Stimulated activated CD4-positive, alpha-beta T cell treated with anti-CD3 and anti-CD28 coated beads, Interleukin-15, amount 100 ng/mL, for 48 hours (primary cell): ENCODE measurements at regions not wholly inside any gene's neighbourhood (a gene's known extent, or its start where the extent isn't known, plus 50 kb on each side); places are given as distances from the start of the nearest gene placed in this dataset.

Experiments used
- DNase-seq, 2 donors: peaks; one replicate each; pipeline ENCODE4 v3.0.0-alpha.2; 2020; ENCODE audit warnings: low read depth in 2 of 2

GRCh38 chr10:58885146-58885545 lies 291.3 kb upstream of the PHYHIPL start:
- no peak for DNase-seq

- DNase-seq: no peak
These were observed 290.6 kb upstream of the PHYHIPL start for GRCh38 chr10:58885686-58886345.

DNA sequence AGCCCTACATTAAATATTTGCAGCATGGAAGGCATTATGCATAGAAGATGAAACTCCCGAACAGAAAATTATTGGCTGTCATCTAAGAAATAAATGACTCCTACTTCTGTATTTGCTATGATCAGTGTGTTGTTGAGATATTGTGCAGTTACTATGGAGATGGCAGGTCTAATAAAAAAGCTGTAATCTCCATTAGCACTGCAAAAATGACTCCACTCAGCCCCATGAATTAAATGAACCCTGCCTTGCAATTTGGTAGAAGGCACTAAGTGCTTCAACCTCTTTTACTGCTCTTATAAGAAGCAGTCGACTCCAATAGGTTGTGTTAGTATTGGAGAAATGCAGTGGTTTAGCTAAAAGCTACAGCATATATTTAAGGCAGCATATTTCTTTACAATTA lies 290.0 kb upstream of the PHYHIPL start:
- no peak for DNase-seq

DNA sequence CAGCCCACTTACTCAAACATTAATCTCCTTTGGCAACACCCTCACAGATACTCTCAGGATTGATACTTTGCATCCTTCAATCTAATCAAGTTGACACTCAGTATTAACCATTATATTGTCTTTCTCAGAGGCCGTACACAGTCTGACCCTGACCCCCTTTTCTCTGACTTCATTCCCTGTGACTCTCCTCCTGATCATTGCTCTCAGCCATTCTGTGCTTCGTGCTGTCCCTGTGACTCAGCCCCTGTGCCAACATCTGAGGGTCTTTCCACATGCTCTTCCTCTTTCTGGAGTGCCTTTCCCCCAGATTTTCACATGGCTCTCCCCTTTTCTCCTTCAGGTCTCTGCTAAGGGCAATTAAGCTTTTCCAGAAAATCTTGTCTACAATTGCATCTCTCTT lies 289.0 kb upstream of the PHYHIPL start:
- no peak for DNase-seq

- no peak for DNase-seq
These were observed 287.5 kb upstream of the PHYHIPL start for GRCh38 chr10:58888957-58889356.

GRCh38 chr10:58892031-58892531 lies 284.4 kb upstream of the PHYHIPL start:
- no peak for DNase-seq

DNA sequence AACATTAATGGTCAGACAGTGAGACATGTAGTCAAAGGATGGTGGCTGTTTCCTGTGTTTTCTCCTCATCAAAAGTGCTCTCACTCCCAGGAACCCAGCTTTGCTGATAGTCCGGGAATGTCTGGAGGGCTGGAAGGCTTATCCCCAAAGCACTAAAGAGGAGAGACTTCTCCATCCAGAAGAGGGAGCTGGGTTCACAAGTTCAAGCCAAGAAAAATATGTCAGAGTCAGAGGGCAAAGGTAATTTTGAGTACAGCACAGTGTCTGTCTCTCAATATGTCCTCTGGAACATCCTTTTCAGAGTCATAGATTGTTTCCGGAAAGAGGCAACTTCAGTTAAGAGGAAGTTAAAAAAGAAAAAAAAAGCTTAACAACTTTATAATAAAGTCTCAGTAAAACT lies 281.5 kb upstream of the PHYHIPL start:
- DNase-seq: no peak

DNA sequence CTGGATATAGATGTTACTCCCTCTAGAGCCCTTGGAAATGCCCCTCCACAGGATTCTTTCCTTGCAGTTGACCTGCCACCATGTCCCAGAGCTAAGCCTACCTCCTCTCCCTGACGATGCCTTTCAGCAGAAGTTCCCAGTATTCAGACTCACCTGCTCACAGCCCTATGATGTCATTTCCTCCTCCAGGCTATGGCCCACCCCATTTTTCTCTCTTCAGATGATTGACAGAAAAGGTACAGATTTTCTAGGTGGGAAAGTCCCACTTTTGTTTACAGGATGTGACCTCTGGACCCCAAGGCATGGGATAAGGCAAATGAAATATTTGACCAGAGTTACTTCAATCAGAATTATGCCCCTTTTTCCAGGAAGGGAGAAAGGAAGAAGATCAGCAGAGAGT lies 280.2 kb upstream of the PHYHIPL start:
- no peak for DNase-seq

DNA sequence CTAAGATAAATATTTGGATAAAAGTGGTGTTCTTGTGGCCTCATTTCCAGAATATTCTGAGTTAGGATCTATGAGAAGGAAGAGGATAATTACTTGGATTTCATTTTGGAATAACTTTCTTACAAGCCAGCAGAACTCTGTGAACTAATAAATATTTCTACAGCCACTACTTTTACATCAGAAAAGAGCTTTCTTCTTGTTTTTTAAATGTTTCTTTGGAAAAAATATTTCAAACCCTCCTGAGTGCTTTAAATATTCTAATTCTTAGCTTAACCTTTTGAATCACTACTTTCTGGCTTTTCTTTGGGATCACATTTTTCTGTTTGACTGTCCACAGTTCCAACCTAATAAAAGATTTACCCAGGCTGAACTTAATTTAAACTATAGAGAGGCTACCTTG lies 279.2 kb upstream of the PHYHIPL start:
- DNase-seq: no peak

DNA sequence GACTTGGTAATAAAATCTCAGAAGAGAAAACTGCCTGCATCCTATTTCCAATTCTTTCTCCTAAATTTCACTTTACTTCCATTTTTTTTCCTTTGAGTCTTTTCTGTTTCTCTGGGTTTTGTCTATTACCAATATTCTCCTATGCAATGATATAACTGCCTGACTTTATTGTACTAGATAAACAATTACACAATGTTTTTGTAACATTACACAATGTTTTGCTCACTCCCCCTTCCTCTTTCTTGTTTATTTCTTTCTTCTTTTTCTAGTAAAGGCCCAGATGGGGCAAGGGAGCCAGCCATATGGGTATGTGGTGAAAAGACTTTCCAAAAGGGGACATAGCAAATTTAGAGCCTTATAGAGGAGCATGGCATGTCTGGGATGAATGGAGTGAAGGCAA lies 278.7 kb upstream of the PHYHIPL start:
- no peak for DNase-seq

GRCh38 chr10:58898854-58899573 lies 277.4 kb upstream of the PHYHIPL start:
- no peak for DNase-seq

GRCh38 chr10:58901092-58901646 lies 275.3 kb upstream of the PHYHIPL start:
- DNase-seq: no peak

GRCh38 chr10:58903071-58903470 lies 273.4 kb upstream of the PHYHIPL start:
- DNase-seq: no peak

DNA sequence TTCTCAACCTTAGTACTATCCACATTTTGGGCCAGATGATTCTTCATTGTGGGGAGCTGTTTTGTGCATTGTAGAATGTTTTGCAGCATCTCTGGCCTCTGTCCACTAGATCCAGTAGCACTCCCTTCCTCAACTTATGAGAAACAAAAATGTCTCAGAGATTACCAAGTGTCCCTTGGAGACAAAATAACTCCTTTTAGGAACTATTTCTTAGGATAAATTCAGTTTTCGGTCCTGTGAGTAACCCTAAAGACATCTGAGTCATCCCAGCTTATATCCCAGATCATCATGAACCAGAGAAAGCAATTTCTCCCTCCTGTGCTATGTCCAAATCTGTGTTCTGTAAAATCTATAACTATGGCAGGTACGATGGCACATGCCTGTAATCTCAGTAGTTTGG lies 266.6 kb upstream of the PHYHIPL start:
- DNase-seq: no peak

DNA sequence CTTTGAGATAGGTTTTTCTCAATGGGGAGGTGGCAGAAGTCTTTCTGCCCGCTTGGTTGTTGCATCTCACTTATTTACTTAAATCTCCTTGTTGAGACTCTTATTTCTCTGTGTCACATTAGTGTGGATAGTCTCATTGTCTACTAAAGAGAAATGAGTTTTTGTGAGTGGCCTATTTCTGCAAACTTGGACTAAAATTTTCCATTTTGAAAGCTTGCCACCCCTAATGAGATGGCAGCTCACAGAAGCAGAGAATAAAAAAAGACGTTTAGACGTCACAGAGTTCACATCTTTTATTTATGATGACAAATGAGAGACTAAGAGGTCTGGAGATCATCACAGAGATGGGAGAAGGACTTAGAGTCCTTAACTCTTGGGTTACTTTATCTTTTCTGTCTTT lies 262.7 kb upstream of the PHYHIPL start:
- no peak for DNase-seq

DNA sequence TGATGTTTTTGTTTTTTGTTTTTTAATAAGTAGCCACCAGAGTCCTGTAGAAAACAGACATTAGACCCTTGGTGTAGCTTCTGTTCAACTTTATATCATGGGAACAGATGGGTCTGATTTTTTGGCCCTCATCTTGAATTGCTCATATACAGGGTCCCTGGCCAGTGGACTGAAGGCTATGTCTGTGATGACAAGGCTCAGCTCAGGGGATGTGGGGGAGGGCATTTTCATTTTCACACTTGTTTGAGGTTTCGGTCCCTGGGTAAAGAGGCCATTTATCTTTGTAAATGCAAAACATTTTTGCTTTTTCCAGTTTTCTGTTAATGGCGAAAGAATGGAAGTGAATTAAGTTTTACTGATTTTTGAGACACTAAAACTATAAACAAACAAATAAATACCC lies 257.6 kb upstream of the PHYHIPL start:
- DNase-seq: no peak

GRCh38 chr10:58919927-58920654 lies 256.4 kb upstream of the PHYHIPL start:
- no peak for DNase-seq

DNA sequence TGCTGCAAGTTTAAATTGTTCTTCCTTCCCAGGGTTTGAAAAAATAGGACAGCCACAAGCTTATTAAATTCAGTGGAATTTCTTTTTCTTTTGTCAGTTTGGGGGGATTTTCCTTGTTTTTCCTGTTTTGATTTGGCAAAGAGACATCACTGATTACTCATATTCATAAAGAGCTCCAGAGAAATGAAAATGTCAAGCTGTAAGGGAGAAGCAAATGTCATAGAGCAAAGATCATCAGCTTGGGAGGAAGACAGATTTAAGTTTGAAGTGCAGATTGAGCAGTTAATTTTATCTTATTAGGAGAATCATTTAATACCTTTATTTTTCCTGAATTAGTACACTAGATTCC lies 255.8 kb upstream of the PHYHIPL start:
- no peak for DNase-seq

- DNase-seq: no peak
These were observed 255.0 kb upstream of the PHYHIPL start for GRCh38 chr10:58921421-58921855.

DNA sequence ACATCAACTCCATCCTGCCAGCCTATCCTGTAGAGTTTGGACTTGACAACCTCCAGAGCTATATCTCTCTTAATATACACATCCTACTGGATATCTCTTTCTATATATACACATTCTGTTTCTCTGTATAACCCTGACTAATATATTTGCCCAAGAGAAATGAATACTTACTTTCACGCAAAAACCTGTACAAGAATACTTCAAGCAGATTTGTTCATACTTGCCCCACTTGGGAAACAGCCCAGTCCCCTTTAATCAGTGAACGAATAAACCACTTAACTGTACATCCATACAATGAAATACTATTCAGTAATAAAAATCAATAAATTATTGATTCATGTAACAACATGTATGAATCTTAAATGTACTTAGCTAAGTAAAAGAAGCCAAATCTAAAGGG lies 251.1 kb upstream of the PHYHIPL start:
- DNase-seq: no peak

DNA sequence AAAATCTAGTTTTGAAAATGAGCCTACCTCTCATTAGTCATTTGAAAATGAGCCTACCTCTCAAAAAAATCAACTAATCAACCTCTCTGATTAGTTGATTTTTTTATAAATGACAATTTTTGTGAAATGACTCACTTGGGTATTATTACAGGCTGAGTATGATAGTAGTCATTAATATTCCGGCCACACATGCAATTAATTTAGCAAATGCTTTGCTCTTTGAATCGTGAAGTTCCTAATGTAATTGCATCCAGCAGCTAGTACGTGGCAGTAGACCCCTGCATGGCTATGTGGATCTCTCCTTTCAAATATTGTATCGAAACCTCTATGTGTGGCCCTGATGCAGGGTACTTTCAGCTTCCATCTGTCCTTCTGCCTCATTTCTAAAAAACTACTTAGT lies 245.9 kb upstream of the PHYHIPL start:
- DNase-seq: no peak

GRCh38 chr10:58932126-58932525 lies 244.3 kb upstream of the PHYHIPL start:
- no peak for DNase-seq
